ENCODE measurements at regions not wholly inside any gene's neighbourhood (a gene's known extent, or its start where the extent isn't known, plus 50 kb on each side); places are given as distances from the start of the nearest gene placed in this dataset.
"Not testable (repeated sequence)": the region's sequence is repeated elsewhere in the genome, so short reads cannot be mapped to it uniquely, and the experiment has no call there.

DNA sequence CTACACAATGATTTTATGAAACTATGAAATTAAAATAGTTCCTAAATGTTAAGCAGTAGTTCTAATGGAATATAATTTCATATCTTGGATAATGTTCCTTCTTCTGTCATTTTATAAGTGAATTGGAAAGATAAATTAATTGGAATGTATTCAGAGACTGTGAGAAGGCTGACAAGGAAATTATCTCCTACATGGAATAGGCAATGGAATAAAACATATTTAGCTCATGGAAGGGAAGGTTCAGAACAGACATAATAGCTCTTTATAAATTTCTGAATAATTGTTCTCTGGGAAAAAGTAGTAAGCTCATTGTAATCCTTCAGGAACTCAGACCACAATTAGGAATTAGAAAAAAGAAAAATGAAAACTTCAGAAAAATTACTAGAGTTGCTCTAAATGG is 1172.3 kb upstream of the SORCS1 start:
- TF ChIP-seq, protein P1, sequence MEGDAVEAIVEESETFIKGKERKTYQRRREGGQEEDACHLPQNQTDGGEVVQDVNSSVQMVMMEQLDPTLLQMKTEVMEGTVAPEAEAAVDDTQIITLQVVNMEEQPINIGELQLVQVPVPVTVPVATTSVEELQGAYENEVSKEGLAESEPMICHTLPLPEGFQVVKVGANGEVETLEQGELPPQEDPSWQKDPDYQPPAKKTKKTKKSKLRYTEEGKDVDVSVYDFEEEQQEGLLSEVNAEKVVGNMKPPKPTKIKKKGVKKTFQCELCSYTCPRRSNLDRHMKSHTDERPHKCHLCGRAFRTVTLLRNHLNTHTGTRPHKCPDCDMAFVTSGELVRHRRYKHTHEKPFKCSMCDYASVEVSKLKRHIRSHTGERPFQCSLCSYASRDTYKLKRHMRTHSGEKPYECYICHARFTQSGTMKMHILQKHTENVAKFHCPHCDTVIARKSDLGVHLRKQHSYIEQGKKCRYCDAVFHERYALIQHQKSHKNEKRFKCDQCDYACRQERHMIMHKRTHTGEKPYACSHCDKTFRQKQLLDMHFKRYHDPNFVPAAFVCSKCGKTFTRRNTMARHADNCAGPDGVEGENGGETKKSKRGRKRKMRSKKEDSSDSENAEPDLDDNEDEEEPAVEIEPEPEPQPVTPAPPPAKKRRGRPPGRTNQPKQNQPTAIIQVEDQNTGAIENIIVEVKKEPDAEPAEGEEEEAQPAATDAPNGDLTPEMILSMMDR (IDR thresholded peaks at IDR 0.05; ENCODE audit: low read depth, low read length, missing control alignments), result no peak
- H3K4me3 ChIP-seq (ENCODE audit: low read depth, low read length), result no peak overlapping the region
- DNase-seq (ENCODE audit: low read depth), result no peak

DNA sequence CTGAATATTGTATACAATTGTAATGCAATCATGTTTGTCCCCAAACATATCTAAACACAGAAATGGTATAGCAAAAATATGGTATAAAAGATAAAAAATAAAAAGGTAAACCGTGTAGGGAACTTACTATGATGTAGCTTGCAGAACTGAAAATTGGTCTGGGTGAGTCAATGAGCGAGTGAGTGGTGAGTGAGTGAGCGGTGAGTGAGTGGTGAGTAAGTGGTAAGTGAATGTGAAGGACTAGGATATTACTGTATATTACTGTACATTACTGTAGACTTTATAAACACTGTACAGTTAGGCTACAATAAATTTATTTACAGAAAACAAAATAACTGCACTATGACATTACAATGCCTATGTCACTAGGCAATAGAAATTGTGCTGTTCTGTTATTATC is 1163.2 kb upstream of the SORCS1 start:
- TF ChIP-seq, protein P1 (IDR thresholded peaks at IDR 0.05; ENCODE audit: low read depth, low read length, missing control alignments), result no peak
- no peak overlapping the region for H3K4me3 ChIP-seq (ENCODE audit: low read depth, low read length)
- no peak for DNase-seq (ENCODE audit: low read depth)

DNA sequence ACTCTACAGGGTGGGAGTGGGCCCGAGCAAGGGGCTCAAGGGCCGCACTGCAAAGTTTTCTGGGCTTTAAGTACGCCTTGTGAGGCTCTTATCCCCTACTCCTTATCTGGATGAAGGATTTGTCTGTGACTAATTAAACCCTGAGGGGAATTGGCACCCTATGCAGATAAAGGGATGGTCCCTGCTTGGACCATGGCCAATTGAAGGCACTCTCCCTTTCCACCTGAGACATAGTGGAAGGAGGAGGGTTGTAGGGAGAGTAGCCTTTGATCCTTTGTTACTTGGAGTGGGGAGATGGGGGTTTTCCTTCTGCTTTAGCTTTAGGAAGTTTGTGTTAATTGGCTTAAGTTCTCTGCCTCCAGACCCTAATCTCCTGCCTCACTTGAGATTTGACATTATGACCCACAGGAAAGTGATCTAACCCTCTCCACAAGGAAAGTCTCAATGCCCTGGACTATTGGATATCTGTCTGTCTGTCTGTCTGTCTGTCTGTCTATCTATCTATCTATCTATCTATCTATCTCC is 1158.8 kb upstream of the SORCS1 start:
- no peak for DNase-seq (ENCODE audit: low read depth)
- no peak overlapping the region for H3K4me3 ChIP-seq (ENCODE audit: low read depth, low read length)
- TF ChIP-seq, protein P1 (IDR thresholded peaks at IDR 0.05; ENCODE audit: low read depth, low read length, missing control alignments), result no peak

DNA sequence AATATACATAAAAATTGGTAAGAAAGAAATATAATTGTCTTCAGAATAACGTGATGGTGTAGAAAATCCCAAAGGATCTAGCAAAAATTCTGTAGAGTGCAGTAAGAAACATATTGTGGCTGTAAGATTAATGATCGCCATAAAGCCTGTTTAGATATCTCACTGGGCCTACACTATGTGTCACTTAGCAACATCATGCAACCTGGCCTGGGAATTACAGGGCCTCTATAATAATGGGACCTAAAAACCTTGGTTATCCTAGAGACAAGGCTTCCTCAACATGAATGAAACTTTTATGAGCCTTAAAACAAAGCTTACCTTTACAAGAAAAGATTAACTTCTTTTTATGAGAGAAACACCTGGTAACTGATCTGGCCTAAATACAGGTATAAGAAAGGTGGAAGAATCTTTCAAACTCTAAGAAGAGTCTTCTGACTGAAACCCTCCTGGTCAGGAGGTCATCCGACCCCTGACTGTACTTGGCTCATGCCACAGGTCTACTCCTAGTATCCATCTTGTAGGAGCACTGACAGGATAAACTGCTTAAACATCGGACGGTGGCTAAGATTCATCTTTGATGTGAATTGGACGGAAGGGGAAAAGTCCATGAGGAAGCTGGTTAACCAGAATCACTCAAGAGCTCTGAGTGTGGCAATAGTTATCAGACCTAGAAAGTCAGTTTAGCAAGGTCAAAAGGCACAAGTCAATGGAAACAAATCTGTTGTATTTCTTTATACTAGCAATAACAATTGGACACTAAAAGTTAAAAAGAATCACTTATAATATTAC is 1155.1 kb upstream of the SORCS1 start:
- no peak overlapping the region for H3K4me3 ChIP-seq (ENCODE audit: low read depth, low read length)
- TF ChIP-seq, protein P1 (IDR thresholded peaks at IDR 0.05; ENCODE audit: low read depth, low read length, missing control alignments), result no peak
- no peak for DNase-seq (ENCODE audit: low read depth)

DNA sequence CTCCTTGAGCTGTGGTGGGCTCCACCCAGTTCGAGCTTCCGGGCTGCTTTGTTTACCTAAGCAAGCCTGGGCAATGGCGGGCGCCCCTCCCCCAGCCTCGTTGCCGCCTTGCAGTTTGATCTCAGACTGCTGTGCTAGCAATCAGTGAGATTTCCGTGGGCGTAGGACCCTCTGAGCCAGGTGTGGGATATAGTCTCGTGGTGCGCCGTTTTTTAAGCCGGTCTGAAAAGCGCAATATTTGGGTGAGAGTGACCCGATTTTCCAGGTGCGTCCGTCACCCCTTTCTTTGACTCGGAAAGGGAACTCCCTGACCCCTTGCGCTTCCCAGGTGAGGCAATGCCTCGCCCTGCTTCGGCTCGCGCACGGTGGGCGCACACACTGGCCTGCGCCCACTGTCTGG is 1151.1 kb upstream of the SORCS1 start:
- DNase-seq (ENCODE audit: low read depth); H3K4me3 ChIP-seq (ENCODE audit: low read depth, low read length): not testable (repeated sequence)

DNA sequence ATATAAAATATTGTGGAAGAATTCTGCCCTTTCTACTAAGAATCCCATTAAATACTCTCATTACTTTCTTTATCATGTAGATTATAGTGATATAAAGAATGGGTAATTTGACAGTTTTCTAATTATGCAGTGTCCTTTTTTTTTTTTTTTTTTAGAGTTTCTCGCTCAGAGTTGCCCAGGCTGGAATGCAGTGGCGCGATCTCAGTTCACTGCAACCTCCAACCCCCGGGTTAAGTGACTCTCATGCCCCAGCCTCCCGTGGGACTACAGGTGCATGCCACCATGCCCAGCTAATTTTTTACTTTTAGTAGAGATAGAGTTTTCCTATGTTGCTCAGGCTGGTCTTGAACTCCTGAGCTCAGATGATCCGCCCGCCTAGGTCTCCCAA is 1143.4 kb upstream of the SORCS1 start:
- TF ChIP-seq, protein P1 (IDR thresholded peaks at IDR 0.05; ENCODE audit: low read depth, low read length, missing control alignments), result no peak
- no peak overlapping the region for H3K4me3 ChIP-seq (ENCODE audit: low read depth, low read length)
- no peak for DNase-seq (ENCODE audit: low read depth)

DNA sequence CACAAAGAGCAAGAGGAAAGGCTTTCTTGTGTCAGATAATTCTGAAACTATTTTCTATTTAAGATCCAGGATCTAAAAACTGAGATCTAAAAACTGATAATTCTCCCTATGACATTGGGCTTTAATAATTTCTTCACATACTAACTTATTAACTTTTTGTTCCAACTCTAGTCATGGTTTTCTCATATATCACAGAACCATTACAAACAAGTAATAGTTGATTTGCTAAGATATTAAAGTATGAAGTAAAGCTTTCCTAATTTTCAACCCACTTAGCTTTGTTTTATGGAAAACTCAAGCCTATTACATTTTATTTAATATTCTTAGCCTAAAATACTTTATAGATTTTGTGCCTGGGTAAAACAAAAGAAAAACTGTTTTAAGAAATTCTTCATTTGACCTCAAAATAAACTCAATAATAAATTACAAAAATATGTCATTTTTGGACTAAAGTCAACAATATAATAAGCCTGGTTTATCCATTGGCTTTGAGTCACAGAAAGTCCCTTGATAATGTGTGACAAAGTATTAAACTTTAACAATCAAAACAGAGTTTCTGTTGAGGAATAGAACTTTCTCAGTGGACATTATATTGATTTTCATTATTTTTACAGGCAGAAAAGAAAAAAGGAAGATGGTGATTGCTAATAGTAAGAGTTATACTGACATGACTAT is 1142.9 kb upstream of the SORCS1 start:
- TF ChIP-seq, protein P1 (IDR thresholded peaks at IDR 0.05; ENCODE audit: low read depth, low read length, missing control alignments), result no peak
- no peak for DNase-seq (ENCODE audit: low read depth)
- no peak overlapping the region for H3K4me3 ChIP-seq (ENCODE audit: low read depth, low read length)
